PC-3 (cell line): ENCODE measurements at regions not wholly inside any gene's neighbourhood (a gene's known extent, or its start where the extent isn't known, plus 50 kb on each side); places are given as distances from the start of the nearest gene placed in this dataset.

ENCODE experiments used
- ATAC-seq: fragments of 200-7000 bp; cut with Tn5 transposase; 2 replicates; pipeline ENCODE4 v1.9.1; 2020; ENCODE audit warnings: mild to moderate bottlenecking, moderate library complexity
- BruUV-seq: library from RNA; stranded (reverse); fragments of 400-500 nt; replicated peaks from 2 replicates; lab custom pipeline; 2021; lab: Mats Ljungman, UMichigan
- CTCF ChIA-PET: fragments of 300-600 bp; sonication (Branson Sonifier 250); formaldehyde crosslinking; loops from one replicate; lab custom pipeline; 2022; ENCODE audit warnings: antibody characterized with exemption; lab: Charles Lee
- POLR2A ChIA-PET: fragments of 300-600 bp; sonication (Branson Sonifier 250); formaldehyde crosslinking; loops from one replicate; lab custom pipeline; 2022; ENCODE audit warnings: antibody characterized with exemption; ENCODE audit not compliant: unreplicated experiment; lab: Charles Lee
- DNase-seq: peaks from one replicate; pipeline ENCODE4 v3.0.0-alpha.2; 2015
- H2AFZ ChIP-seq: fragments of 300-600 bp; sonication (generic); 2 replicates; pipeline ENCODE4 v1.6.0; 2016; ENCODE audit warnings: antibody characterized with exemption, low read length
- H3F3A ChIP-seq: fragments of 300-600 bp; sonication (generic); one replicate; pipeline ENCODE4 v1.6.0; 2017; ENCODE audit warnings: antibody characterized with exemption, low read length, control low read depth, mild to moderate bottlenecking; ENCODE audit not compliant: unreplicated experiment
- H3K27ac ChIP-seq: fragments of 300-600 bp; sonication (generic); 2 replicates; pipeline ENCODE4 v1.5.1; 2016; ENCODE audit warnings: mild to moderate bottlenecking, low read length
- H3K27me3 ChIP-seq: fragments of 300-600 bp; sonication (generic); 2 replicates; pipeline ENCODE4 v1.6.1; 2016; ENCODE audit warnings: low read length, mixed read lengths
- H3K36me3 ChIP-seq: fragments of 300-600 bp; sonication (generic); 2 replicates; pipeline ENCODE4 v1.6.1; 2016; ENCODE audit warnings: low read depth, mixed run types, low read length, mixed read lengths
- H3K4me1 ChIP-seq: fragments of 300-600 bp; sonication (generic); 2 replicates; pipeline ENCODE4 v1.5.1; 2016; ENCODE audit warnings: low read length; ENCODE audit not compliant: insufficient read depth
- H3K4me2 ChIP-seq: fragments of 300-600 bp; sonication (generic); 2 replicates; pipeline ENCODE4 v1.6.0; 2016; ENCODE audit warnings: low read length
- H3K4me3 ChIP-seq: fragments of 300-600 bp; sonication (generic); 2 replicates; pipeline ENCODE4 v1.5.1; 2016; ENCODE audit warnings: mild to moderate bottlenecking, low read length, mixed read lengths
- H3K79me2 ChIP-seq: fragments of 300-600 bp; sonication (generic); 2 replicates; pipeline ENCODE4 v1.6.1; 2017; ENCODE audit warnings: low read length, mixed read lengths
- H3K9ac ChIP-seq: fragments of 300-600 bp; sonication (generic); 2 replicates; pipeline ENCODE4 v1.6.0; 2016; ENCODE audit warnings: mild to moderate bottlenecking, low read length
- H3K9me2 ChIP-seq: fragments of 300-600 bp; sonication (generic); replicated peaks from 2 replicates; pipeline ENCODE4 v1.6.1; 2016; ENCODE audit warnings: mixed run types, low read length, mixed read lengths
- H3K9me3 ChIP-seq: fragments of 300-600 bp; sonication (generic); 2 replicates; pipeline ENCODE4 v1.6.1; 2016; ENCODE audit warnings: low read length, mixed read lengths
- H4K20me1 ChIP-seq: fragments of 300-600 bp; sonication (generic); 2 replicates; pipeline ENCODE4 v1.6.1; 2016; ENCODE audit warnings: low read length, mixed read lengths
- EZH2 ChIP-seq: fragments of 300-600 bp; sonication (generic); IDR thresholded peaks from one replicate; pipeline ENCODE4 v1.6.1; 2017; ENCODE audit warnings: antibody characterized with exemption, mild to moderate bottlenecking, low read length; ENCODE audit not compliant: unreplicated experiment
- EZH2phosphoT487 ChIP-seq: fragments of 300-600 bp; sonication (generic); IDR thresholded peaks from 2 replicates; pipeline ENCODE4 v1.6.1; 2018; ENCODE audit warnings: mild to moderate bottlenecking, antibody characterized with exemption, low read length, borderline replicate concordance
- intact Hi-C: fragments of 100-400 bp; cut with micrococcal nuclease; formaldehyde crosslinking; loops from 2 replicates; pipeline ENCODE4 v1.9.0; 2023
- TF ChIP-seq, protein P1 (sequence below): fragments of 300-600 bp; sonication (generic); conservative IDR thresholded peaks from 2 replicates; pipeline ENCODE4 v1.5.1; 2017; ENCODE audit warnings: antibody characterized with exemption, low read depth, mild to moderate bottlenecking, low read length

DNA sequence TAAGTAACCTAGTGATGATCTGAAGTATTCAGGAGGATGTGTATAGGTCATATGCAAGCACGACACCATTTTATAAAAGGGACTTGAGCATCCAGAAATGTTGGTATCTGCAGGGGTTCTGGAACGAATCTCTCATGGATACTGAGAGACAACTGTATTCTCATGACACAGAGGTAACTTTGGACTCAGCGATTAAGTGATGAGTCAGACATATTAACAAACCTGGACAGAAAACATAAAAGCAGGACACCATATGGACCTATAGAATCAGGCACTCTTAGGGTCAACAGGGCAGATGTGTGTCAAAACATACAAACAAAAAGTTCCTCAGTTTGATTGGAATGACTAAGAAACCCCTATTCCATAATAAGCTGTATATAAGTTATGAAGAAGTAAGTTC, 248.1 kb downstream of the ANKRD7 start:
- Histone ChIP-seq H3K36me3 (no peaks in the 10 kb centered on the region), H3K9me2 (no peaks in the 10 kb centered on the region), H3K4me2 (no peak overlapping the region), H3K4me3 (no peak overlapping the region), H3K4me1 (no peaks in the 10 kb centered on the region), H3K27ac (no peak overlapping the region), H3K27me3 (no peaks in the 10 kb centered on the region), H3K9ac (no peak overlapping the region), H3F3A (no peaks in the 10 kb centered on the region), H3K79me2 (no peaks in the 10 kb centered on the region), H3K9me3 (no peaks in the 10 kb centered on the region), H4K20me1 (no peaks in the 10 kb centered on the region), H2AFZ (no peak overlapping the region)
- ChIA-PET POLR2A (no interaction called here), CTCF (no interaction called here)
- no peak for TF ChIP-seq EZH2
- no peak for TF ChIP-seq EZH2phosphoT487
- TF ChIP-seq, protein P1, sequence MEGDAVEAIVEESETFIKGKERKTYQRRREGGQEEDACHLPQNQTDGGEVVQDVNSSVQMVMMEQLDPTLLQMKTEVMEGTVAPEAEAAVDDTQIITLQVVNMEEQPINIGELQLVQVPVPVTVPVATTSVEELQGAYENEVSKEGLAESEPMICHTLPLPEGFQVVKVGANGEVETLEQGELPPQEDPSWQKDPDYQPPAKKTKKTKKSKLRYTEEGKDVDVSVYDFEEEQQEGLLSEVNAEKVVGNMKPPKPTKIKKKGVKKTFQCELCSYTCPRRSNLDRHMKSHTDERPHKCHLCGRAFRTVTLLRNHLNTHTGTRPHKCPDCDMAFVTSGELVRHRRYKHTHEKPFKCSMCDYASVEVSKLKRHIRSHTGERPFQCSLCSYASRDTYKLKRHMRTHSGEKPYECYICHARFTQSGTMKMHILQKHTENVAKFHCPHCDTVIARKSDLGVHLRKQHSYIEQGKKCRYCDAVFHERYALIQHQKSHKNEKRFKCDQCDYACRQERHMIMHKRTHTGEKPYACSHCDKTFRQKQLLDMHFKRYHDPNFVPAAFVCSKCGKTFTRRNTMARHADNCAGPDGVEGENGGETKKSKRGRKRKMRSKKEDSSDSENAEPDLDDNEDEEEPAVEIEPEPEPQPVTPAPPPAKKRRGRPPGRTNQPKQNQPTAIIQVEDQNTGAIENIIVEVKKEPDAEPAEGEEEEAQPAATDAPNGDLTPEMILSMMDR: no peak
- BruUV-seq: no TSS peak
- peak; percentile 42 for ATAC-seq
- DNase-seq: no peak
- intact Hi-C loops: no loop called here

DNA sequence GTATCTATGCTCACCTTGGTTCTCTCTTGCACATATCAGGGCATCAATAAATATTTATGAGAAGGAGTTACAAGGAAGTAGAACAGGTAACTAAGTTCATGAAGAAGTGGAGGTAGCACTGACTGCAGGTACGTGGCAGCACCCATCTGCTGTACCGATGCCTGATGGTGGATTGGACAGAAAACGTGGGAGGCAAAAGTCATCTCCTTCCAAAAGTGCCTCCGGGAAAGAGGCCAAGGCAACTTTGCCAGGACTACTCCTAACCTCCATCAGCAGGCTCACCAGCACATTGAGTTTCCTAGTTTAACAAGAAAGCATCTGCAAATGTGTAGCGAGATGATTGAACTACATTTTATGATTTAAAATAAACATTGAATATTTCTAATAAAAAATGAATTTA, 248.8 kb downstream of the ANKRD7 start:
- no peaks in the 10 kb centered on the region for H3K4me1 ChIP-seq
- H3K36me3 ChIP-seq: no peaks in the 10 kb centered on the region
- TF ChIP-seq, protein P1: no peak
- no peak for TF ChIP-seq EZH2
- no peak for TF ChIP-seq EZH2phosphoT487
- H3K4me3 ChIP-seq: no peak overlapping the region
- no peak overlapping the region for H3K9ac ChIP-seq
- no peak overlapping the region for H2AFZ ChIP-seq
- no TSS peak for BruUV-seq
- no peaks in the 10 kb centered on the region for H3K9me2 ChIP-seq
- no peaks in the 10 kb centered on the region for H3F3A ChIP-seq
- DNase-seq: no peak
- no peaks in the 10 kb centered on the region for H3K79me2 ChIP-seq
- ATAC-seq: no peak
- no peaks in the 10 kb centered on the region for H3K27me3 ChIP-seq
- CTCF ChIA-PET: no interaction called here
- H3K4me2 ChIP-seq: no peak overlapping the region
- H4K20me1 ChIP-seq: no peaks in the 10 kb centered on the region
- H3K9me3 ChIP-seq: no peaks in the 10 kb centered on the region
- POLR2A ChIA-PET: no interaction called here
- intact Hi-C loops: no loop called here
- no peak overlapping the region for H3K27ac ChIP-seq

DNA sequence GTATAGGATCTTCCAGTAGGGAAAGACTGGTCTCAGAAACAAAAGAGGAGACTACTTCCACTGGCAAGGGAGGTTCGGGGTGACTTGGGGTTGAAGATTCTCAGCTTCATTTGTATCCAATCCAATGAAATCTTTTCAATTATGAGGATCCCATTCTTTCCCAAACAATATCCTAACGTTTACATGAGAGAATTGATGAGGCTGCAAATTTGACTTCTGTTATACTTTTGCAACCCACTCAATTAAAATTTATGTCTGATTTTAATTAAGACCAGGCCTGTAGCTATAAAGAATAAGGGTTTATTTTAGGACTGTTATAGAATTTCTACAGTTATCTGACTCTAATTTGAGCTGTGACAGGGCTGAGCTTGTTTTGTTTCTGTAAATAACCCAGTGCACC, 251.5 kb downstream of the ANKRD7 start:
- Histone ChIP-seq H4K20me1 (no peaks in the 10 kb centered on the region), H3K4me2 (no peak overlapping the region), H3K9me2 (no peaks in the 10 kb centered on the region), H3K79me2 (no peaks in the 10 kb centered on the region), H3K27me3 (no peaks in the 10 kb centered on the region), H3K4me1 (no peaks in the 10 kb centered on the region), H3K36me3 (no peaks in the 10 kb centered on the region), H3K9ac (no peak overlapping the region), H3K9me3 (no peaks in the 10 kb centered on the region), H3K4me3 (no peak overlapping the region), H3K27ac (no peak overlapping the region), H3F3A (no peaks in the 10 kb centered on the region), H2AFZ (no peak overlapping the region)
- POLR2A ChIA-PET: no interaction called here
- ATAC-seq: no peak
- BruUV-seq: no TSS peak
- DNase-seq: no peak
- CTCF ChIA-PET: no interaction called here
- intact Hi-C loops: no loop called here
- TF ChIP-seq EZH2phosphoT487 (no peak), EZH2 (no peak)
- TF ChIP-seq, protein P1: no peak
